ENCODE measurements at regions not wholly inside any gene's neighbourhood (a gene's known extent, or its start where the extent isn't known, plus 50 kb on each side); places are given as distances from the start of the nearest gene placed in this dataset.

DNA sequence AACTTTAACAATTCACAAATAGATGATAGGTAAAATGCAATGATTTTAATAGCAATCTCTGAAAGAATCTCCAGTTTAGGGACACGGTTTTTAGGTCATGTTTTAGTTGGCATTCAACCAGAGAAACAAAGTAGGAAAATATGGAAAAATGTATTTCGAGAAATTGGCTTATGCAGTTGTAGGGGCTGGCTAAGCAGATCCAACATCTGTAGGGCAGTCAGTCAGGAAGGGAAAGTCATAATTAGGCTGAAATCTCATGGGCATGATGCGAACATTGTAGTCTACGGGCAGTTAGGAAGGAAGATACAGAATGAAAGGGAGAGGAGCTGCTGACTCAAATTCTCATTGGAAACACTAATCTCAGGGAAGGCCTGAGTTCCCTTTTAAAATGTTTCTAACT is 1276.0 kb upstream of the ADGRL4 start:
- TF ChIP-seq, protein P1, sequence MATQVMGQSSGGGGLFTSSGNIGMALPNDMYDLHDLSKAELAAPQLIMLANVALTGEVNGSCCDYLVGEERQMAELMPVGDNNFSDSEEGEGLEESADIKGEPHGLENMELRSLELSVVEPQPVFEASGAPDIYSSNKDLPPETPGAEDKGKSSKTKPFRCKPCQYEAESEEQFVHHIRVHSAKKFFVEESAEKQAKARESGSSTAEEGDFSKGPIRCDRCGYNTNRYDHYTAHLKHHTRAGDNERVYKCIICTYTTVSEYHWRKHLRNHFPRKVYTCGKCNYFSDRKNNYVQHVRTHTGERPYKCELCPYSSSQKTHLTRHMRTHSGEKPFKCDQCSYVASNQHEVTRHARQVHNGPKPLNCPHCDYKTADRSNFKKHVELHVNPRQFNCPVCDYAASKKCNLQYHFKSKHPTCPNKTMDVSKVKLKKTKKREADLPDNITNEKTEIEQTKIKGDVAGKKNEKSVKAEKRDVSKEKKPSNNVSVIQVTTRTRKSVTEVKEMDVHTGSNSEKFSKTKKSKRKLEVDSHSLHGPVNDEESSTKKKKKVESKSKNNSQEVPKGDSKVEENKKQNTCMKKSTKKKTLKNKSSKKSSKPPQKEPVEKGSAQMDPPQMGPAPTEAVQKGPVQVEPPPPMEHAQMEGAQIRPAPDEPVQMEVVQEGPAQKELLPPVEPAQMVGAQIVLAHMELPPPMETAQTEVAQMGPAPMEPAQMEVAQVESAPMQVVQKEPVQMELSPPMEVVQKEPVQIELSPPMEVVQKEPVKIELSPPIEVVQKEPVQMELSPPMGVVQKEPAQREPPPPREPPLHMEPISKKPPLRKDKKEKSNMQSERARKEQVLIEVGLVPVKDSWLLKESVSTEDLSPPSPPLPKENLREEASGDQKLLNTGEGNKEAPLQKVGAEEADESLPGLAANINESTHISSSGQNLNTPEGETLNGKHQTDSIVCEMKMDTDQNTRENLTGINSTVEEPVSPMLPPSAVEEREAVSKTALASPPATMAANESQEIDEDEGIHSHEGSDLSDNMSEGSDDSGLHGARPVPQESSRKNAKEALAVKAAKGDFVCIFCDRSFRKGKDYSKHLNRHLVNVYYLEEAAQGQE (IDR thresholded peaks at IDR 0.05; ENCODE audit: borderline replicate concordance in 1 of 2, low read depth in 1 of 2, low read length in 2 of 2) = no peak
- TF ChIP-seq MBNL3 (CRISPR knock-in tag; conservative IDR thresholded peaks at IDR 0.05) = no peak
- TF ChIP-seq, protein P2, sequence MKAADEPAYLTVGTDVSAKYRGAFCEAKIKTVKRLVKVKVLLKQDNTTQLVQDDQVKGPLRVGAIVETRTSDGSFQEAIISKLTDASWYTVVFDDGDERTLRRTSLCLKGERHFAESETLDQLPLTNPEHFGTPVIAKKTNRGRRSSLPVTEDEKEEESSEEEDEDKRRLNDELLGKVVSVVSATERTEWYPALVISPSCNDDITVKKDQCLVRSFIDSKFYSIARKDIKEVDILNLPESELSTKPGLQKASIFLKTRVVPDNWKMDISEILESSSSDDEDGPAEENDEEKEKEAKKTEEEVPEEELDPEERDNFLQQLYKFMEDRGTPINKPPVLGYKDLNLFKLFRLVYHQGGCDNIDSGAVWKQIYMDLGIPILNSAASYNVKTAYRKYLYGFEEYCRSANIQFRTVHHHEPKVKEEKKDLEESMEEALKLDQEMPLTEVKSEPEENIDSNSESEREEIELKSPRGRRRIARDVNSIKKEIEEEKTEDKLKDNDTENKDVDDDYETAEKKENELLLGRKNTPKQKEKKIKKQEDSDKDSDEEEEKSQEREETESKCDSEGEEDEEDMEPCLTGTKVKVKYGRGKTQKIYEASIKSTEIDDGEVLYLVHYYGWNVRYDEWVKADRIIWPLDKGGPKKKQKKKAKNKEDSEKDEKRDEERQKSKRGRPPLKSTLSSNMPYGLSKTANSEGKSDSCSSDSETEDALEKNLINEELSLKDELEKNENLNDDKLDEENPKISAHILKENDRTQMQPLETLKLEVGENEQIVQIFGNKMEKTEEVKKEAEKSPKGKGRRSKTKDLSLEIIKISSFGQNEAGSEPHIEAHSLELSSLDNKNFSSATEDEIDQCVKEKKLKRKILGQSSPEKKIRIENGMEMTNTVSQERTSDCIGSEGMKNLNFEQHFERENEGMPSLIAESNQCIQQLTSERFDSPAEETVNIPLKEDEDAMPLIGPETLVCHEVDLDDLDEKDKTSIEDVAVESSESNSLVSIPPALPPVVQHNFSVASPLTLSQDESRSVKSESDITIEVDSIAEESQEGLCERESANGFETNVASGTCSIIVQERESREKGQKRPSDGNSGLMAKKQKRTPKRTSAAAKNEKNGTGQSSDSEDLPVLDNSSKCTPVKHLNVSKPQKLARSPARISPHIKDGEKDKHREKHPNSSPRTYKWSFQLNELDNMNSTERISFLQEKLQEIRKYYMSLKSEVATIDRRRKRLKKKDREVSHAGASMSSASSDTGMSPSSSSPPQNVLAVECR (CRISPR knock-in tag; IDR thresholded peaks at IDR 0.05; ENCODE audit: borderline replicate concordance) = no peak
- TF ChIP-seq CREB1 (IDR thresholded peaks at IDR 0.05) = no peak
- no peak for TF ChIP-seq CREB1 (CRISPR knock-in tag; IDR thresholded peaks at IDR 0.05)
- no peak for TF ChIP-seq MED8 (CRISPR knock-in tag; IDR thresholded peaks at IDR 0.05; ENCODE audit: insufficient replicate concordance)
- TF ChIP-seq ZNF75D (CRISPR knock-in tag; IDR thresholded peaks at IDR 0.05; ENCODE audit: borderline replicate concordance) = no peak
- no peak for TF ChIP-seq SMARCC2 (IDR thresholded peaks at IDR 0.05)
- TF ChIP-seq, protein P3, sequence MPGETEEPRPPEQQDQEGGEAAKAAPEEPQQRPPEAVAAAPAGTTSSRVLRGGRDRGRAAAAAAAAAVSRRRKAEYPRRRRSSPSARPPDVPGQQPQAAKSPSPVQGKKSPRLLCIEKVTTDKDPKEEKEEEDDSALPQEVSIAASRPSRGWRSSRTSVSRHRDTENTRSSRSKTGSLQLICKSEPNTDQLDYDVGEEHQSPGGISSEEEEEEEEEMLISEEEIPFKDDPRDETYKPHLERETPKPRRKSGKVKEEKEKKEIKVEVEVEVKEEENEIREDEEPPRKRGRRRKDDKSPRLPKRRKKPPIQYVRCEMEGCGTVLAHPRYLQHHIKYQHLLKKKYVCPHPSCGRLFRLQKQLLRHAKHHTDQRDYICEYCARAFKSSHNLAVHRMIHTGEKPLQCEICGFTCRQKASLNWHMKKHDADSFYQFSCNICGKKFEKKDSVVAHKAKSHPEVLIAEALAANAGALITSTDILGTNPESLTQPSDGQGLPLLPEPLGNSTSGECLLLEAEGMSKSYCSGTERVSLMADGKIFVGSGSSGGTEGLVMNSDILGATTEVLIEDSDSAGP (CRISPR knock-in tag; IDR thresholded peaks at IDR 0.05; ENCODE audit: borderline replicate concordance) = no peak
- no peak for TF ChIP-seq YY1 (IDR thresholded peaks at IDR 0.05; ENCODE audit: insufficient read depth, insufficient replicate concordance, low read depth, low read length)
- no peak for TF ChIP-seq SIX4 (CRISPR knock-in tag; IDR thresholded peaks at IDR 0.05)
- TF ChIP-seq PTBP1 (IDR thresholded peaks at IDR 0.05; ENCODE audit: low read depth, low read length, poor library complexity, severe bottlenecking) = no peak
- TF ChIP-seq IRF2 (CRISPR knock-in tag; IDR thresholded peaks at IDR 0.05) = no peak
- no peak for TF ChIP-seq FOSL1 (CRISPR knock-in tag; IDR thresholded peaks at IDR 0.05; ENCODE audit: borderline replicate concordance)
- TF ChIP-seq, protein P4, sequence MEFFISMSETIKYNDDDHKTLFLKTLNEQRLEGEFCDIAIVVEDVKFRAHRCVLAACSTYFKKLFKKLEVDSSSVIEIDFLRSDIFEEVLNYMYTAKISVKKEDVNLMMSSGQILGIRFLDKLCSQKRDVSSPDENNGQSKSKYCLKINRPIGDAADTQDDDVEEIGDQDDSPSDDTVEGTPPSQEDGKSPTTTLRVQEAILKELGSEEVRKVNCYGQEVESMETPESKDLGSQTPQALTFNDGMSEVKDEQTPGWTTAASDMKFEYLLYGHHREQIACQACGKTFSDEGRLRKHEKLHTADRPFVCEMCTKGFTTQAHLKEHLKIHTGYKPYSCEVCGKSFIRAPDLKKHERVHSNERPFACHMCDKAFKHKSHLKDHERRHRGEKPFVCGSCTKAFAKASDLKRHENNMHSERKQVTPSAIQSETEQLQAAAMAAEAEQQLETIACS (CRISPR knock-in tag; IDR thresholded peaks at IDR 0.05) = no peak

Measured in HepG2 (cell line).